Ectodermal cell (in vitro differentiated cells): ENCODE measurements at regions not wholly inside any gene's neighbourhood (a gene's known extent, or its start where the extent isn't known, plus 50 kb on each side); places are given as distances from the start of the nearest gene placed in this dataset.

ENCODE experiments used
- H3K27ac ChIP-seq: 2 replicates; pipeline ENCODE4 v1.7.0; 2013; ENCODE audit warnings: mild to moderate bottlenecking, low read depth, low read length; ENCODE audit not compliant: insufficient read depth, poor library complexity, severe bottlenecking
- H3K27me3 ChIP-seq: 2 replicates; pipeline ENCODE4 v1.7.0; 2013; ENCODE audit warnings: mild to moderate bottlenecking, low read length; ENCODE audit not compliant: insufficient read depth, control insufficient read depth, poor library complexity, severe bottlenecking
- H3K36me3 ChIP-seq: one replicate; pipeline ENCODE4 v1.7.0; 2013; ENCODE audit warnings: low read length; ENCODE audit not compliant: control insufficient read depth, insufficient read depth
- H3K4me1 ChIP-seq: one replicate; pipeline ENCODE4 v1.7.0; 2013; ENCODE audit warnings: low read length; ENCODE audit not compliant: control insufficient read depth, insufficient read depth
- H3K4me3 ChIP-seq: 2 replicates; pipeline ENCODE4 v1.7.0; 2013; ENCODE audit warnings: low read depth, low read length, control low read depth; ENCODE audit not compliant: insufficient read depth
- H3K9me3 ChIP-seq: 2 replicates; pipeline ENCODE4 v1.7.0; 2013; ENCODE audit warnings: mild to moderate bottlenecking, low read length, moderate library complexity; ENCODE audit not compliant: control insufficient read depth
- WGBS, 2 experiments: methylation state at CpG; one replicate each; pipeline ENCODE4 v1.1.7; 2013; ENCODE audit warnings: missing lambda C conversion rate in 2 of 2; 5-methylcytosine and 5-hydroxymethylcytosine counted together

DNA sequence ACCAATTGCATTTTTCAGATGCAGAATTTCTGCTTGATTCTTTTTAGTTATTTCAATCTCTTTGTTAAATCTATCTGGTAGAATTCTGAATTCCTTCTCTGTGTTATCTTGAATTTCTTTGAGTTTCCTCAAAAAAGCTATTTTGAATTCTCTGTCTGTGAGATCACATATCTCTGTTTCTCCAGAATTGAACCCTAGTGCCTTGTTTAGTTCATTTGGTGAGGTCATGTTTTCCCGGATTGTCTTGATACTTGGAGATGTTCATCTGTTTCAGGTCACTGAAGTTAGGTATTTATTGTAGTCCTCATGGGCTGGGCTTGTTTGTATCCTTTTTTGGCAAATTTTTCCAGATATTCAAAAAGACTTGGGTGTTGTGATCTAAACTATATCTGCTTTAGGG is 202.9 kb upstream of the SERP2 start:
- peaks cover 5% of the 10 kb centered on the region for H3K4me1 ChIP-seq
- H3K9me3 ChIP-seq = no peaks in the 10 kb centered on the region
- WGBS, 2 experiments = 100% methylated on average over 1 of the region's 1 CpG
- no peaks in the 10 kb centered on the region for H3K36me3 ChIP-seq
- no peaks in the 10 kb centered on the region for H3K27me3 ChIP-seq
- H3K4me3 ChIP-seq = no peak overlapping the region
- no peak overlapping the region for H3K27ac ChIP-seq

DNA sequence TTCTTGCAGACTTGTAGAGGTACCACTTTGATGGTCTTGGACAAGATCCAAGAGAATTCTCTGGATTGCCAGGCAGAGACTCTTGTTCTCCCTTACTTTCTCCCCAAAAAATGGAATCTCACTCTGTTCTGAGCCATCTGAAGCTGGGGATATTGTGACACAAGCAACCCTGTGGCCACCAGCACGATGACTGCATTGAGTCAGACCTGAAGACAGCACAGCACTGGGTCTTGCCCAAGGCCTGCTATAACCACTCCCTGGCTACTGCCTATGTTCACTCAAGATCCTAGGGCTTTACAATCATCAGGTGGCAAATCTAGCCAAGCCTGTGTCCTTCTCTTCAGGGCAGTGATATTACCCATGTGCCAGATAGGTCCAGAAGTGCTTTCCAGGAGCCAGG is 202.5 kb upstream of the SERP2 start:
- Histone ChIP-seq H3K27ac (no peak overlapping the region), H3K27me3 (no peaks in the 10 kb centered on the region), H3K4me3 (no peak overlapping the region), H3K4me1 (peaks cover 5% of the 10 kb centered on the region), H3K9me3 (no peaks in the 10 kb centered on the region), H3K36me3 (no peaks in the 10 kb centered on the region)
- WGBS, 2 experiments = 96 to 97% methylated on average over 1 of the region's 1 CpG

DNA sequence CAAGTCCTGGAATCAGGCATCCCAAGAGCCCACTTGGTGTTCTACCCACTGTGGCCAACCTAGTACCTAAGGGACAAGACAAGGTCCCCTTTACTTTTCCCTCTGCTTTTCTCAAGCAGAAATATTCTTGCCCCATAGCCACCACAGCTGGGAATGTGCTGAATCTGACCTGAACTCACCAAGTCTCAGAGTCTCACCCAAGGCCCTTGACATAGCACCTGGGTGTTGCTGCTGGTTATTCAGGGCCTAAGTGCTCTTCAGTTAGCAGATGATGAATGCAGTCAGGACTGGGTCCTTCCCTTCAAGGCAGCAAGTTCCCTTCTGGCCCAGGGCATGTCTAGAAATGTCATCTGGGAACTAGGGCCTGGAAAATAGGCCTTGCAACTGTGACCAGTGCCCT is 201.8 kb upstream of the SERP2 start:
- Histone ChIP-seq H3K36me3 (no peaks in the 10 kb centered on the region), H3K4me3 (no peak overlapping the region), H3K27me3 (no peaks in the 10 kb centered on the region), H3K4me1 (peaks cover 5% of the 10 kb centered on the region), H3K9me3 (no peaks in the 10 kb centered on the region), H3K27ac (no peak overlapping the region)

DNA sequence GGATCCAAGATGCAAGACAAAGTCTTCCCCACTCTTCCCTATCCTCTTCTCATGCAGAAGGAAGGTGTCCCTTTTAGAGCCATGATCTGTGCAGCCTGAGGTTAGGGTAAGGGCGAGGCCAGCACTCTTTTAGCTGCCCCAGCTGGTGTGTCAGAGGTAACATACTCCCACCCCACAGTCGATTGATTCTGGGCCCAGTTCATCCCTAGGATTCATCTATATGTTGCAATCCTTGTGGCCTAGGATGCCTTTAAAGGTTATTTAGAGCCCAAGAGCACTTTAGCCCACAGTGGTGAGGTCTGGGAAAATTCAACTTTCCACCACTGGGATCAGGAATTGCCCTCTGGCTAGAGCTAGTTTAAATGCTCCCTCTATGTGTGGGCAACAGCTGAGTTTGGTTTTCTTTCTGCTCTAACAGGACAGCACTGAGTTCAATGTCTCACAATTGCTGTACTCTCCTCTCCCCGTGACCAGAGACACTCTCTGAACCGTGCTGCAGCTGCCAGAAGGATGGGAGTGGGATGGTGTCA is 201.3 kb upstream of the SERP2 start:
- peaks cover 5% of the 10 kb centered on the region for H3K4me1 ChIP-seq
- no peaks in the 10 kb centered on the region for H3K27me3 ChIP-seq
- 90 to 96% methylated on average over 4 of the region's 4 CpGs for WGBS, 2 experiments
- H3K27ac ChIP-seq = no peak overlapping the region
- H3K4me3 ChIP-seq = no peak overlapping the region
- H3K36me3 ChIP-seq = no peaks in the 10 kb centered on the region
- no peaks in the 10 kb centered on the region for H3K9me3 ChIP-seq

DNA sequence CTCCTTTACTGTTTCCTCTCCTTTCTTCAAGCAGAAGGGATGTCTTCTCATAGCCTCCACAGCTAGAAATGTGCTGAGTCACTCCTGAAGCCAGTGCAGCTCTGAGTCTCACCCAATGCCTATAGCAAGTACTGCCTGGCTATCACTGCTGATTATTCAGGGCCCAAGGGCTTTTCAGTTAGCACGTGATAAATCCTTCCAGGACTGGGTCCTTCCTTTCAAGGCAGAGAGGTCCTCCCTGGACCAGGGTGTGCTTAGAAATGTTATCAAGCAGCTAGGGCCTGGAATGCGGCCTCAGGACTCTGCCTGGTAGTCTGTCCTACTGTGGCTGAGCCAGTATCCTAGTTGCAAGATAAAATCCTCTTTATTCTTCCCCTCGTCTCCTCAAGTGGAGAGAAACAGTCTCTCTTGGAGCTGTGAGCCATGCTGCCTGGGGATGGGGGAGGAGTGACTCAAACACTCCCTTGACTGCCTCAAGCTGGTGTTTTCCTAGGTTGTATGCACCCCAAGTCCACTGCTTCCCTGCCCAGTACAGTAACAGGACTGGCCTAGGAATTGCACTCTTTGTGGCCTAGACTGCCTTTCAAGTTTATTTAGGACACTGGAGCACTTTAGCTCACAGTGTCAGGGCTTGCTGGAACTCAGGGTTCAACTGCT is 198.7 kb upstream of the SERP2 start:
- H3K27ac ChIP-seq = no peak overlapping the region
- no peaks in the 10 kb centered on the region for H3K36me3 ChIP-seq
- no peak overlapping the region for H3K4me3 ChIP-seq
- H3K4me1 ChIP-seq = peaks cover 5% of the 10 kb centered on the region
- WGBS, 2 experiments = 77 to 84% methylated on average over 3 of the region's 3 CpGs
- H3K9me3 ChIP-seq = no peaks in the 10 kb centered on the region
- H3K27me3 ChIP-seq = no peaks in the 10 kb centered on the region

DNA sequence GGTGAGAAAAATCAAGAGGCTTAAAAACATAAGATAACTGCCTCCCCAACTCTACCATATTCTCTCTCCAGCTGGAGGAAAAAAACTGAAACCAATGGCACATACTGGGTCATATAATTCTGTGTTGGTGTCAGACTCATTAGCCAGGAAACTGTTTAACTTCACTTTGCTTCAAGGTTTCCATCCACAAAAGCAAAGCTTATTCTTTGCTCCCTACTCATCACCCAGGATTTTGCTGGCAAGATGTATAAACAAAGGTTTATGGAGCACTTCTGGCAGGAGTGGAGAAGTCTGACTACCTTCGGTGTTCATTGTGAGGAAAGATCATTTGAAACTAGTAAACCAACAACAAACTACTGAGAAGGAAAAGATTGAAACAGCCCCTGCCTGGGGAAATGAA is 197.5 kb upstream of the SERP2 start:
- H3K27me3 ChIP-seq = no peaks in the 10 kb centered on the region
- H3K9me3 ChIP-seq = no peaks in the 10 kb centered on the region
- H3K4me1 ChIP-seq = peaks cover 5% of the 10 kb centered on the region
- H3K4me3 ChIP-seq = no peak overlapping the region
- H3K27ac ChIP-seq = no peak overlapping the region
- WGBS, 2 experiments = no CpG with 5 or more reads among the region's 1 CpG
- no peaks in the 10 kb centered on the region for H3K36me3 ChIP-seq

DNA sequence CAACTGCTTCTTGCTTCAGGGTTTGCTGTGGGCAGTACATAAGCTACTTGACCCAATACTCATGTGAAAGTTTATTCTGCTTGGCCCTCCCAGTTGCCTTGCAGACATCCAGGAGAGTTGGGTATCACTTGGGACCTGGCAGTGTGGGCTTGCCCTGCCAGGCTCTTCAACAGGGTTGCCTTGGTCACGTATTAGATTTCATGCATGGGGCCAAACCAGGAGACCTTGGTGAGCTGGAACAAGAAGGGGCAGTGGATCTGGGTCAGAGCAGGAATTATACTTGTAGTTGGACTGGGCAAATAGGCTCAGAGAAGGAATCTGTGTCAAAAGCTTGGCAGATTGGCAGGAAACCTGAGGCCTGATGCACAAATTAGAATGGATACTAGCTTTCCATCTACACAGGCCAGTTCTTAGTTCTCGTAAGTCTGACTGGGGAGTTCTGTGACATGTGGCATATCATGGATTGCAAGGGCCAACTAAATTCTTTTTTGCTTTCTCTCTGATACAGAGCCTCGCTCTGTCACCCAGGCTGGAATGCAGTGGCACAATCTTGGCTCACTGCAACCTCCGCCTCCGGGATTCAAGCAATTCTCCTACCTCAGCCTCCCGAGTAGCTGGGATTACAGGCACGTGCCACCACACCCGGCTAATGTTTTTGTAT is 192.6 kb upstream of the SERP2 start:
- 88 to 95% methylated on average over 8 of the region's 8 CpGs for WGBS, 2 experiments
- H3K36me3 ChIP-seq = no peaks in the 10 kb centered on the region
- no peaks in the 10 kb centered on the region for H3K27me3 ChIP-seq
- H3K27ac ChIP-seq = no peak overlapping the region
- no peaks in the 10 kb centered on the region for H3K9me3 ChIP-seq
- no peaks in the 10 kb centered on the region for H3K4me1 ChIP-seq
- no peak overlapping the region for H3K4me3 ChIP-seq

DNA sequence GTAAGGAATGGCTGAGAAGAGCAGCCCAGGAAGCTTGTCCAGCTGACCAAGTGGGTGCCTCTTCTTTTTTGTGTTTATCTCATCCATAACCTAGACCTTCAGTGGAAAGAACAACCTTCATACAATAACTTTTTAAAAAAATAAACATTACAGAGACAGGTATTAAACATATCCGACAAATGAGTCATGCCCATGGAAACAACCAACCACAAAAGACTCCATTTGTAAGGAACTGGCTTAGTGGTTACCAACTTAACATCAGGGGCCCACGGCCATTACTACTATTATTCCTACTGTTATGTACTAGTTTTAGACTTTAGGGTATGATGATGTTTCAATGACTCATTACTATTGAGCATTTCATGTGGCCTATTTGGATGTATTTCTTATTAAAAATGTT is 191.7 kb upstream of the SERP2 start:
- no peak overlapping the region for H3K27ac ChIP-seq
- 94 to 100% methylated on average over 1 to 2 of the region's 2 CpGs for WGBS, 2 experiments

DNA sequence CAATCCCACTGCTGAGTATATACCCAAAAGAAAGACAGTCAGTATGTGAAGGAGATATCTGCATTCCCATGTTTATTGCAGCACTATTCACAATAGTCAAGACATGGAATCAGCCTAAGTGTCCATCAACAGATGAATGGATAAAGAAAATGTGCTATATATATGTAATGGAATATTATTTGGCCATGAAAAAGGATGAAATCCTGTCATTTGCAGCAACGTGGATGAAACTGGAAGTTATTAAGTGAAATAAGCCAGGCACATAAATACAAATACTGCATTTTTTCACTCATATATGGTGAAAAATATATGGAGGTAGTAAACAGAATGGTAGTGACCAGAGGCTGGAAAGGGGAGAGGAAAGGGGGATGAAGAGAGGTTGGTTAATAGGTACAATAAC is 188.9 kb upstream of the SERP2 start:
- no peak overlapping the region for H3K4me3 ChIP-seq
- 50 to 67% methylated on average over 1 of the region's 1 CpG for WGBS, 2 experiments
- H3K9me3 ChIP-seq = no peaks in the 10 kb centered on the region
- no peak overlapping the region for H3K27ac ChIP-seq
- no peaks in the 10 kb centered on the region for H3K36me3 ChIP-seq
- no peaks in the 10 kb centered on the region for H3K4me1 ChIP-seq
- H3K27me3 ChIP-seq = no peaks in the 10 kb centered on the region

More for the DNA sequence above, 191.7 kb upstream of the SERP2 start:
- Histone ChIP-seq H3K36me3 (no peaks in the 10 kb centered on the region), H3K9me3 (no peaks in the 10 kb centered on the region), H3K4me1 (no peaks in the 10 kb centered on the region), H3K27me3 (no peaks in the 10 kb centered on the region), H3K4me3 (no peak overlapping the region)

DNA sequence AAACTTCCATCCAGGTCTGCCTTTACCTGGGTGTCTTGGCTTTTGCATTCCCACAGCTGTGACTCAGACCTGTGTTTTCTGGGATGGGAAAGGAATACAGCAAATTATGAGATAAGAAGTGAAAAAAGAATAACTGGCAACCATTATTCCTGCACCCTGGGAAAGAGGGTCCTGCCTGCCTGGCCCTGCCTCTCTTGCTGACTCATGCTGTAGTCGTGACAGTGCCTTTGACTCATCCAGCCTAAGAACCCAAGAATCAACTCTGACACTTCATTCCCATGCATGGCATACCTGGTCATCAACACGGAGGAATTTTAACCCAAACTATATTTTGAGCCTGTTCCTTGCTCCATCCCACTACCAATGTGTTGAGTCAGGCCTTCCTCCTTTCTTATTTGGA is 185.4 kb upstream of the SERP2 start:
- Histone ChIP-seq H3K4me1 (no peaks in the 10 kb centered on the region), H3K4me3 (no peak overlapping the region), H3K27me3 (no peaks in the 10 kb centered on the region), H3K36me3 (no peaks in the 10 kb centered on the region), H3K9me3 (no peaks in the 10 kb centered on the region), H3K27ac (no peak overlapping the region)
- 67 to 73% methylated on average over 2 of the region's 2 CpGs for WGBS, 2 experiments
